Liver (tissue), 3 donors: ENCODE measurements at regions not wholly inside any gene's neighbourhood (a gene's known extent, or its start where the extent isn't known, plus 50 kb on each side); places are given as distances from the start of the nearest gene placed in this dataset.

Experiments used
- GABPA ChIP-seq, 2 donors: IDR thresholded peaks in 1 of 2; conservative IDR thresholded peaks in 1 of 2; 2 replicates each; pipeline ENCODE4 v1.6.1; 2016; ENCODE audit warnings: antibody characterized with exemption in 2 of 2, mild to moderate bottlenecking in 1 of 2, moderate library complexity in 1 of 2
- MAX ChIP-seq: IDR thresholded peaks from 2 replicates; pipeline ENCODE4 v1.6.1; 2016; ENCODE audit warnings: antibody characterized with exemption
- REST ChIP-seq: IDR thresholded peaks from 2 replicates; pipeline ENCODE4 v1.6.1; 2016; ENCODE audit warnings: antibody characterized with exemption, mild to moderate bottlenecking
- SP1 ChIP-seq: IDR thresholded peaks from 2 replicates; pipeline ENCODE4 v1.6.1; 2018; ENCODE audit warnings: antibody characterized with exemption, mild to moderate bottlenecking
- TAF1 ChIP-seq: conservative IDR thresholded peaks from 2 replicates; pipeline ENCODE4 v1.6.1; 2016; ENCODE audit warnings: antibody characterized with exemption, mild to moderate bottlenecking
- YY1 ChIP-seq: IDR thresholded peaks from 2 replicates; pipeline ENCODE4 v1.6.1; 2016; ENCODE audit warnings: antibody characterized with exemption, mild to moderate bottlenecking
- TF ChIP-seq, protein P1 (sequence below): fragments of 150-350 bp; IDR thresholded peaks from 2 replicates; pipeline ENCODE4 v1.5.1; 2017; ENCODE audit warnings: improper control_type of control experiment, low read depth, low read length; ENCODE audit not compliant: missing input control
- TF ChIP-seq, protein P2 (sequence below): IDR thresholded peaks from 2 replicates; pipeline ENCODE4 v1.6.1; 2016; ENCODE audit warnings: antibody characterized with exemption
- donor health status: healthy.
- donor health status: healthy.

- TF ChIP-seq GABPA (IDR thresholded peaks at IDR 0.05 in 1 of 2, conservative IDR thresholded peaks at IDR 0.05 in 1 of 2) (no peak), REST (no peak), MAX (no peak), SP1 (no peak), YY1 (no peak), TAF1 (no peak)
- TF ChIP-seq, protein P1, sequence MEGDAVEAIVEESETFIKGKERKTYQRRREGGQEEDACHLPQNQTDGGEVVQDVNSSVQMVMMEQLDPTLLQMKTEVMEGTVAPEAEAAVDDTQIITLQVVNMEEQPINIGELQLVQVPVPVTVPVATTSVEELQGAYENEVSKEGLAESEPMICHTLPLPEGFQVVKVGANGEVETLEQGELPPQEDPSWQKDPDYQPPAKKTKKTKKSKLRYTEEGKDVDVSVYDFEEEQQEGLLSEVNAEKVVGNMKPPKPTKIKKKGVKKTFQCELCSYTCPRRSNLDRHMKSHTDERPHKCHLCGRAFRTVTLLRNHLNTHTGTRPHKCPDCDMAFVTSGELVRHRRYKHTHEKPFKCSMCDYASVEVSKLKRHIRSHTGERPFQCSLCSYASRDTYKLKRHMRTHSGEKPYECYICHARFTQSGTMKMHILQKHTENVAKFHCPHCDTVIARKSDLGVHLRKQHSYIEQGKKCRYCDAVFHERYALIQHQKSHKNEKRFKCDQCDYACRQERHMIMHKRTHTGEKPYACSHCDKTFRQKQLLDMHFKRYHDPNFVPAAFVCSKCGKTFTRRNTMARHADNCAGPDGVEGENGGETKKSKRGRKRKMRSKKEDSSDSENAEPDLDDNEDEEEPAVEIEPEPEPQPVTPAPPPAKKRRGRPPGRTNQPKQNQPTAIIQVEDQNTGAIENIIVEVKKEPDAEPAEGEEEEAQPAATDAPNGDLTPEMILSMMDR, result no peak
- TF ChIP-seq, protein P2, sequence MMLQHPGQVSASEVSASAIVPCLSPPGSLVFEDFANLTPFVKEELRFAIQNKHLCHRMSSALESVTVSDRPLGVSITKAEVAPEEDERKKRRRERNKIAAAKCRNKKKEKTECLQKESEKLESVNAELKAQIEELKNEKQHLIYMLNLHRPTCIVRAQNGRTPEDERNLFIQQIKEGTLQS, result no peak
Observed at GRCh38 chr11:127225619-127226018, 225.0 kb upstream of the KIRREL3 start.
